Hindlimb muscle (tissue), 1 donor: ENCODE measurements at regions not wholly inside any gene's neighbourhood (a gene's known extent, or its start where the extent isn't known, plus 50 kb on each side); places are given as distances from the start of the nearest gene placed in this dataset.
"Not testable (repeated sequence)": the region's sequence is repeated elsewhere in the genome, so short reads cannot be mapped to it uniquely, and the experiment has no call there.

Source experiments
- DNase-seq: peaks from one replicate; pipeline ENCODE4 v3.0.0-alpha.2; 2013

DNA sequence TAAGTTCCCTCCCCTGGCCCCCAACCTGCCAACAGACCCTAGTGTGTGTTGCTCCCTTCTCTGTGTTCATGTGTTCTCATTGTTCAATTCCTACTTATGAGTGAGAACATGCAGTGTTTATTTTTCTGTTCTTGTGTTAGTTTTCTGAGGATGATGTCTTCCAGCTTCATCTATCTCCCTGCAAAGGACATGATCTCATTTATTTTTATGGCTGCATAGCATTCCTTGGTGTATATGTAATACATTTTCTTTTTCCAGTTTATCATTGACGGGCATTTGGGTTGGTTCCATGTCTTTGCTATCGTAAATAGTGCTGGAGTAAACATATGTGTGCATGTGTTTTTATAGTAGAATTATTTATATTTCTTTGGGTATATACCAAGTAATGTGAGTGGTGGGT, 602.2 kb downstream of the DSC3 start:
- DNase-seq: no peak

GRCh38 chr18:30439174-30439573, 603.4 kb downstream of the DSC3 start:
- DNase-seq: no peak

- no peak for DNase-seq
Measured at GRCh38 chr18:30432349-30432748, 610.2 kb downstream of the DSC3 start.

- not testable (repeated sequence) for DNase-seq
Measured at GRCh38 chr18:30419399-30419798, 623.1 kb downstream of the DSC3 start.

GRCh38 chr18:30415903-30416302, 626.6 kb downstream of the DSC3 start:
- no peak for DNase-seq

DNA sequence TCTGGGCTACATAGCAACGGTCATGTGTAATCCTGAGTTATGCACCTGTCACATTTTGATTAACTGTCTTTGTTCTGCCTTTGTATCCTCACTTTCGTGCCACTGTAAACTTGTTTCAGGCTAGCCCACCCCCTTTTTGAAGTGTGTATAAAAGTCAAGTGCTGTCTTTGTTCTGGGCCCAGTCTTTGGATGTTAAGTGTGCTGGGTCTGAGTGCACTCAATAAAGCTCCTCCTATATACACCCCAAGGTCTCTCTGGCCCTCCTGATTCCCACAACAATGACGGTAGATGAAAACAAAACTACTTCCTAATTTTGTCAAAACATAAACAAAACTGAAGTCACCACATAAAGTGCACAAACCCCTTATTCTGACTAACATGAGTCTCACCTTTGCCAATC, 633.4 kb downstream of the DSC3 start:
- no peak for DNase-seq

GRCh38 chr18:30406728-30407127, 635.8 kb downstream of the DSC3 start:
- DNase-seq: no peak

DNA sequence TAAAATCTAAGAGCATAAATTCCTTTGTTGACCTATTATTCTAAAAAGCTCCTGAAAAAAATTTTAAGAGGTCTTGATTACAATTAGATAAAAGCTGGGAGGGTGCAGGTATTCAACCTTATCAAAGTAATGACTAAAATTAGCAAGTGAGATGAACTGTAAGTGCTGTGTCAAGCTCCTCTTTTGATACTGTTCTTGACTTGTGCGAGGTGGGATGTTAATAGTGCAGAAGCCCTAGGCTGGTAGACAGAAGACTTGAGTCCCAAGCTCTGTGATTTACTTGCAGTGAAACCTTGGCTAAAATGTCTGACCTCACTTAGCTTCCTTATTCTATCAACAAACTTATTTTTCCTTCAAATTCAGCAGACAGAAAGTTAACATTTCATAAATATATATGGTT, 637.5 kb downstream of the DSC3 start:
- no peak for DNase-seq

DNA sequence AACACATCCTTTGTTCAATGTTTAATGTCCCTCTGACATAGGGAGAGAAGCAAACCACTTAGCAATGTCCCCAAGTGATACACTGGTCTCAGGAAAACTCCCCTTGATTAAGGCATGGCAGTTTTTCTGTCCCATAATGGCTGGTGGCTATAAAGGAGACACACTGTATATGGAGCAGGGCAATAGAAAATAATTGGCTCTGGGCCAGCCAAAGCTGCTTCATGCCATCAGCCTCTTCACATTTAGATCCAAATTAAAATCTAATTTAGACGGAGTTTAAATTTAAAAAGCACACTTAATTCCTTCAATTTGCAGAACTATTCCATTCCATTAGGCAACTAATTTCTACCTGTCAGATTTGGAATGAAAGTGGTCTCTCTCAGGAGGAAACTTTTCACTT, 638.1 kb downstream of the DSC3 start:
- DNase-seq: no peak

- no peak for DNase-seq
Measured at GRCh38 chr18:30403278-30403677, 639.3 kb downstream of the DSC3 start.

DNA sequence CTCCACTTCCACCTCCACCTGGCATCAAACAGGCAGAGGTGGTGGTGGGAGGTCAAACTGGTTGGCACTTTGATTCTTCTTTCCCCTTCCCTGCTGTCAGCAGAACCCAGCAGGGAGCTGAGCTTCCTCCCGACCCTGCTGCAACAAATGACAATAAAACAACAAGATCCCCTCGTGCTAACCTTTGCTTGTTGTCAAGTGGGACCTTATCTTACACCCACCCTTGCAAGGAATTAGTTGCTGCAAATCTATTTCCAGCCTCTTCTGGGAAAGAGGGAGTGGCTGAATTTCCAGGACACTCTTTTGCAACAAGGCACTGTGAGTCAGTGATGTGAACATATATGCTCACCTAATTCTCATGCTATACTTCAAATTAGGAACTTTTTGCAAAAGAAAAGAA, 655.1 kb downstream of the DSC3 start:
- DNase-seq: no peak

DNA sequence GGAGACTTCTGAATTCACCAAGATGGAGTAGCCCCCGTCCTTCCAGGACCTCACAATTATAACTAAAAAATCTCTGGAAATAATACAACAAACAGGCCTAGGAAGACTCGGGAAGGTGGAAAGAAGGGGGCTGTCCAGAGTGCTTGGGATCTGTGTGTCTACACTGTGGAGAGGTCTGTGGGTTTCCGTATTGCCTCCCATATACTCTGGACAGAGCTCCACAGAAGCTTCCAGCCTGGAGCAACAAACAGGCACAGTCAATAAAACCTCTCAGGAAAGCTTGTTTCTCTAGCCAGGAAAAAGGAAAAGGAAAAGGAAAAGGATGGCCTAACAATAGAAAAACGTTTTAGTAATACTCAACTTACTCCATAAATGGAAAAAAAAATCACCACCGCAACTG, 655.9 kb downstream of the DSC3 start:
- no peak for DNase-seq

DNA sequence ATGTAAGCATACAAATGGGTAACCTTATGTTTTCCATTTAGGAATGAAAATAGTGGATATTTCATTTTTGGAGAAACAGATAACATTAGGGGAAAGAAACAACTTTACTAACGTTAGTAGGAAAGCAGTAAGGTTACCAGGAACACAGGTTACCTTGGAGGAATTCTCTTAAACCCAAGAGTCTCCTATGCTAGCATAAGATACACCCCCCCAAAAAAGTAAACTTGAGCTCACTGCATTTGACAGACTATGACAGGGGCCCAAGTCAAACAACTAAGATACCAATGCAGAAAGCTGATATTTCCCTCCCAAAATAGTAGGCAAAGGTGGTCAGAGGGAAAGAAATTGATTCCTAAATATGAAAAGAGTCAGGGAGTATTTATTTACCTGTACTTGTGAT, 656.9 kb downstream of the DSC3 start:
- no peak for DNase-seq

DNA sequence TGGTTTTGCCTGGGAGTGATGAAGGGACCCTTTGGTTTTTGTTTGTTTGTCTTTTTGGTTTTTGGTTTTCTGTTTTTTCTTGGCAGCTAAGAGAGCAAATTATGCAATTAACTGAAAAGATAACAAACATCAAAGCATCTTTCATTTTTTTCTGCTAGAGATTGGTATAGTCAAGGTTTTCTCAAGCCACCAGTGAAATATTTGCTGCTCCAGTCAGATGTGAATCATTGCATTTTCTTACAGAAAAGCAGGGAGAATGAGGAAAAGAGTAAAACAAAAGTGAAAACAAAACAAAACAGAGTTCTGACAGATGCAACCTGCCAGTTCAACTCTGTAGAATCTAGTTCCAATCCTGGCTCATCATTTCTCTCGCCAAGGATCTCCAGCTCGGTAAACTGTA, 660.7 kb downstream of the DSC3 start:
- no peak for DNase-seq

GRCh38 chr18:30378097-30378496, 664.4 kb downstream of the DSC3 start:
- DNase-seq: no peak

- DNase-seq: no peak
Measured at GRCh38 chr18:30376515-30376914, 666.0 kb downstream of the DSC3 start.

GRCh38 chr18:30361864-30362540, 680.5 kb downstream of the DSC3 start:
- DNase-seq: no peak

DNA sequence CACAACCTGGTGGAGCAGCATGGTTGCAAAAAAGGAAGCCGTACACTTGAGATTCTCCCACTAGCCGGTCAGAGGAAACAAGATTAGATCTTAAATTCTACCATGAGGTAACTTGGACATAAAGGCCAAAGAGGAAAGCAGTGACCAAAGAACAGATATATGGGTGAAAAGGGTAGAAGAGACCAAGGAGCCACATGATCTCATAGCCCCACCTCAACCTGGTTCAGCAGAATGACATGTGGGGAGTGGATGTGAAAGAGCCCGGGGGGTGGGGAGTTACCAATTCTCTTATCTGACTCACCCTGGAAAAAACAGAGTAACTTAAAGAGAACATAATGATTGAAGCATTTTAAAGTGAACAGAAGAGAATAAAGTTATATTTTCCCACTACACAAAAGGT, 683.0 kb downstream of the DSC3 start:
- DNase-seq: no peak

- DNase-seq: no peak
Measured at GRCh38 chr18:30358555-30358954, 684.0 kb downstream of the DSC3 start.

- no peak for DNase-seq
Measured at GRCh38 chr18:30352551-30353168, 689.9 kb downstream of the DSC3 start.

DNA sequence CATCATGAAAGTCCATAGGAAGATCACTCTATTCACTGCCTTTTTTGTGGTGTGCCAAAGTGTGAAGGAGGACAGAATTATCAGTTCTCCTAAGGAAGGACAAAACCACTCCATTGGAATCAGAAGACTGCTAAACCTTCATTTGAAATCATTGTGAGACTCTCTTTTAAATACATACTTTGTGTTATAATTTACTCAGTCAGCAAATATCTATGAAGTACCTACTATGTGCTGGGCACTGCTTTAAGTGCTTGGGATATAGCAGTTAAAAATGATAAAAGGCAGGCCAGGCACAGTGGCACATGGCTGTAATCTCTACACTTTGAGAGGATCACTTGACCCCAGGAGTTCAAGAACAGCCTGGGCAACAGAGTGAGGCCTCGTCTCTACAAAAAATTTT, 692.3 kb downstream of the DSC3 start:
- no peak for DNase-seq

DNA sequence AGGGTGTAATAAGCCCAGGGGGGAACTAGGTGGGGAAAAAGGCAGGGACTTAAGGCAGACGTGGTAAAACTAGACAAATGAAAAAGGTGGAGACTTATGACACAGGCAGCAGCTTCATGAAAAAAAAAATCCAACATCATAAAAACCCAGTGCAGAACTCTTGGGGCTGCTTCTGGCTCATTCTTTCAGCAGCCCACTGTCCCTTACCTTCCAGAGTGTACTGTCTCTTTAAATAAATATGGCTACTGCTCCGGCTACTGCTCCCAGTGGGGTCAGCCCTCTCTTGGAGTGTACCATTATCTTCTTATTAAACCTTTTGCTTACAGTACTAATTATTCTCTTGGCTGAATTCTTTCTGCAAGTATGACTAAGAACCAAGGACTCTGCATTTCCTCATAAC, 699.5 kb downstream of the DSC3 start:
- no peak for DNase-seq

GRCh38 chr18:30342675-30343074, 699.9 kb downstream of the DSC3 start:
- DNase-seq: no peak

GRCh38 chr18:30334781-30335180, 707.8 kb downstream of the DSC3 start:
- DNase-seq: no peak

DNA sequence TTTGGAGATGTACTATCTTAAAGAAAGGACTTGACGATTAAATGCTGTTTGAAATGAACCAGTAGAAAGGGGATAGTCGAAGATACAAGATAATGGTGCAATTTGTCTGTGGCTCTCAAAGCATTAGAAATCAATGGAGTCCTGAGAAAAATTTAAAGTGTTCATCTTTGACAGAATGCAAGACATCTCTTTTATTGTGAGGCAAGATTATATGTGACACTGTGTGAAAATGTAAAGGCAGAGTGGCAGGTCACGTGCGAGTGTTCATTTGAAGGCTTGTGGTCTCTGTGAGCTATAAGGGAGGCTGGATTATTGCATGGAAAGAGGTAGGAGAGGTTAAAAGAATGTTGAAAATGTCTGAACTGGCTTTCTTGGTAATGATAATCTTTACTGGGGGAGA, 709.2 kb downstream of the DSC3 start:
- no peak for DNase-seq
